Stimulated activated effector memory CD8-positive, alpha-beta T cell treated with anti-CD3 and anti-CD28 coated beads, Interleukin-12 subunit alpha, Interleukin-12 subunit beta, amount 100 ng/mL, for 72 hours (primary cell): ENCODE measurements at regions not wholly inside any gene's neighbourhood (a gene's known extent, or its start where the extent isn't known, plus 50 kb on each side); places are given as distances from the start of the nearest gene placed in this dataset.

ENCODE experiments used
- ATAC-seq: fragments of 150-1000 bp; cut with Tn5 transposase; 2 replicates; pipeline ENCODE4 v1.10.0; 2021
- DNase-seq, 2 donors: peaks; one replicate each; pipeline ENCODE4 v3.0.0; 2021 to 2022; ENCODE audit warnings: low spot score in 2 of 2
- H3K27ac Mint-ChIP-seq: one replicate; pipeline ENCODE4 v1.8.0; 2022; ENCODE audit warnings: mild to moderate bottlenecking, mixed read lengths
- H3K36me3 Mint-ChIP-seq: one replicate; pipeline ENCODE4 v1.8.0; 2022; ENCODE audit warnings: mild to moderate bottlenecking, mixed read lengths
- H3K4me1 Mint-ChIP-seq: one replicate; pipeline ENCODE4 v1.8.0; 2022; ENCODE audit warnings: mixed read lengths
- H3K4me3 Mint-ChIP-seq: one replicate; pipeline ENCODE4 v1.8.0; 2022; ENCODE audit warnings: mild to moderate bottlenecking, mixed read lengths
- H3K9me3 Mint-ChIP-seq: one replicate; pipeline ENCODE4 v1.8.0; 2022; ENCODE audit warnings: mixed read lengths

- Mint-ChIP-seq H3K27ac (no peak overlapping the region), H3K36me3 (no peaks in the 10 kb centered on the region), H3K9me3 (no peaks in the 10 kb centered on the region), H3K4me1 (no peaks in the 10 kb centered on the region), H3K4me3 (no peak overlapping the region)
- no peak for ATAC-seq
- no peak for DNase-seq
Measured at GRCh38 chrX:10726647-10727046, 106.3 kb upstream of the MID1 start.

DNA sequence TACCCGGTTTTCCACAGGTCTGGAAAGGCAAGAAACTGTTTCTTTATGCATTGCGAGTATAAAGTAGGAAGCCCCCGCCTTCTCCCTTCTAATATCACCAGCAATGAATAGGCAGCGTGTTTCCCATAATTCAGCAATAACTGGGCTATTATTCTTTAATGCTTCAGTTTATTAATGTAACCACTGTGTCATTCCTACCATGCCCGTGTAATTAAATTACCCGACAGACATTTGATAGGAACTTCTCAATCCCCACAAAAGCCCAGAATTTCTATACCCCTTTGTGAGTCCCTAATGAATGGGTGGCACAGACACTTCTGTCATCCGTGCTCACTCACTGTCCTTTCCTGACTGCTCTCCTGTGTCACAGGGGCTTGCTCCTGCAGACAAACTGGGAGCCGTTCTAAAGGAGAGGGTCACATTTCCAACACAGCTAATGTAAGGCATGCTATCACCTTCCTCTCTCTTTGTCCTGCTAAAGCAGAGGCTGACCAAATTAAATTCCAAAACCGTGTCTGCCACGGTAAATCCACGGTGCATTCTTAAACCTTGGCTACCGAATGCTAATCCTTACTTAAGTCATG is 108.5 kb upstream of the MID1 start:
- H3K9me3 Mint-ChIP-seq, result no peaks in the 10 kb centered on the region
- no peak overlapping the region for H3K27ac Mint-ChIP-seq
- no peaks in the 10 kb centered on the region for H3K36me3 Mint-ChIP-seq
- no peaks in the 10 kb centered on the region for H3K4me1 Mint-ChIP-seq
- no peak for ATAC-seq
- no peak overlapping the region for H3K4me3 Mint-ChIP-seq
- no peak for DNase-seq

- Mint-ChIP-seq H3K4me1 (no peaks in the 10 kb centered on the region), H3K36me3 (no peaks in the 10 kb centered on the region), H3K4me3 (no peak overlapping the region), H3K9me3 (no peaks in the 10 kb centered on the region), H3K27ac (no peak overlapping the region)
- DNase-seq, result no peak
- no peak for ATAC-seq
Measured at GRCh38 chrX:10739426-10739825, 119.0 kb upstream of the MID1 start.

DNA sequence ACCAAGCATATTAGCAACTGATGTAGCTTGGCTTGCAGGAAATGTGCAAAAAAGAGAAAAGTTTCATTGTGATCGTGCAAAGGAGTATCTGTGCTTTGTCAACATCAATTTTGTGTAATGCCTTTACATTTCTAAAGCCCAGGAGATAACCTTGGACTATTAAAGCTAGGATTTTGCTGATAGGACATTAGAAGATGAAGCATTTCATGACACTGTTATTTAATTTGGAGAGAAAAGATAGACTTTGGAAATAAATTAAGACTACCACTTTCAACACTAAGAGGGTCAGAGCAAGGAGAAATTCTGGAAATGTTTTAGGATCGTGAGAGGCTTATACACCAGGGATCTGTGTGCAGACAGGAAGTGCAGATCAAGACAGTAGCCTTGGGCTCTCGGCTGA is 120.6 kb upstream of the MID1 start:
- no peak overlapping the region for H3K4me3 Mint-ChIP-seq
- peaks cover 6% of the 10 kb centered on the region for H3K9me3 Mint-ChIP-seq
- H3K36me3 Mint-ChIP-seq, result no peaks in the 10 kb centered on the region
- no peak overlapping the region for H3K27ac Mint-ChIP-seq
- no peaks in the 10 kb centered on the region for H3K4me1 Mint-ChIP-seq
- ATAC-seq, result no peak
- no peak for DNase-seq

- Mint-ChIP-seq H3K36me3 (no peaks in the 10 kb centered on the region), H3K9me3 (peaks cover 6% of the 10 kb centered on the region), H3K4me3 (no peak overlapping the region), H3K4me1 (no peaks in the 10 kb centered on the region), H3K27ac (no peak overlapping the region)
- ATAC-seq (no peak), DNase-seq (no peak)
Measured at GRCh38 chrX:10741550-10741949, 121.2 kb upstream of the MID1 start.

- ATAC-seq, result no peak
- no peak overlapping the region for H3K27ac Mint-ChIP-seq
- DNase-seq, result no peak
- no peaks in the 10 kb centered on the region for H3K36me3 Mint-ChIP-seq
- H3K9me3 Mint-ChIP-seq, result peaks cover 6% of the 10 kb centered on the region
- no peak overlapping the region for H3K4me3 Mint-ChIP-seq
- no peaks in the 10 kb centered on the region for H3K4me1 Mint-ChIP-seq
Measured at GRCh38 chrX:10743476-10743875, 123.1 kb upstream of the MID1 start.

GRCh38 chrX:10744007-10744406 is 123.6 kb upstream of the MID1 start:
- Mint-ChIP-seq H3K4me1 (no peaks in the 10 kb centered on the region), H3K27ac (no peak overlapping the region), H3K9me3 (peaks cover 6% of the 10 kb centered on the region), H3K4me3 (no peak overlapping the region), H3K36me3 (no peaks in the 10 kb centered on the region)
- DNase-seq (no peak), ATAC-seq (no peak)

- DNase-seq (no peak), ATAC-seq (no peak)
- peaks cover 9% of the 10 kb centered on the region for H3K9me3 Mint-ChIP-seq
- H3K36me3 Mint-ChIP-seq, result no peaks in the 10 kb centered on the region
- no peak overlapping the region for H3K27ac Mint-ChIP-seq
- H3K4me3 Mint-ChIP-seq, result no peak overlapping the region
- no peaks in the 10 kb centered on the region for H3K4me1 Mint-ChIP-seq
Measured at GRCh38 chrX:10747975-10748374, 127.6 kb upstream of the MID1 start.

DNA sequence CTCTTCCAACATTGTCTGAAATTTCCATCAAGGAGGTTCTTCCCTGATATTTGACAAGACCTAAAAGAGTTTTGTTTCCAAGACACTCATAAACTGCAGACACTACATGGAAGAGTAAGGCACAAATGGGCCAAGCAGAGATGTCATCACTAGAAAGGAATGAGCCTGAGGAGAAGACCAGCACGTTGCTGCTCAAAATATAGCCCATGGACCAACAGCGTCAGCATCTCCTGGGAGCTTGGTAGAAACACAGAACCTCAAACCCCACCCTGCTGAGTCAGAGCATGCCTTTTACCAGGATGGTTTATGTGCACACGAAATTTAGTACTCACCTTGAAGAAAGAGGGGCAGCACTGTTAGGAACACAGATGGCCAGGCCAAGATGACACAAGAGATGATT is 128.7 kb upstream of the MID1 start:
- no peak overlapping the region for H3K27ac Mint-ChIP-seq

DNA sequence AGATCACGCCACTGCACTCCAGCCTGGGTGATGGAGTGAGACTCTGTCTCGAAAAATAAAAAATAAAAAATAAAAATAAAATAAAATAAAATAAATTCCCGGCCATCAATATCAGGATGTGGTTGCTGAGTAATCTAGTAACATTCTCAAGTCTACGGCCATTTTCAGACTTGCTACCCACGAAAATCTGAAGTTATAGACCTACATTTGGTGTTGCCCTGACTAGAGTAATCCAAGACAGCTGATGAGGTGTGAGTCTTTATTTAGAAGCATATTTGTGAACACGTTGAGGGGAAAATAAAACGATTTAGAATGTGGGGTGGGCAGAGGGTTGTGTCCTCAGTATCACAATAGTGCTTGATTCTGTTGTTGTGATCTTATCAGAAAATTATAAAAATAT is 130.2 kb upstream of the MID1 start:
- H3K27ac Mint-ChIP-seq, result no peak overlapping the region
- no peaks in the 10 kb centered on the region for H3K36me3 Mint-ChIP-seq
- peaks cover 7% of the 10 kb centered on the region for H3K9me3 Mint-ChIP-seq
- no peak for ATAC-seq
- H3K4me1 Mint-ChIP-seq, result no peaks in the 10 kb centered on the region
- no peak for DNase-seq
- H3K4me3 Mint-ChIP-seq, result no peak overlapping the region

More for the DNA sequence above, 128.7 kb upstream of the MID1 start:
- DNase-seq (no peak), ATAC-seq (no peak)
- no peaks in the 10 kb centered on the region for H3K36me3 Mint-ChIP-seq
- H3K4me3 Mint-ChIP-seq, result no peak overlapping the region
- no peaks in the 10 kb centered on the region for H3K4me1 Mint-ChIP-seq
- H3K9me3 Mint-ChIP-seq, result peaks cover 9% of the 10 kb centered on the region

DNA sequence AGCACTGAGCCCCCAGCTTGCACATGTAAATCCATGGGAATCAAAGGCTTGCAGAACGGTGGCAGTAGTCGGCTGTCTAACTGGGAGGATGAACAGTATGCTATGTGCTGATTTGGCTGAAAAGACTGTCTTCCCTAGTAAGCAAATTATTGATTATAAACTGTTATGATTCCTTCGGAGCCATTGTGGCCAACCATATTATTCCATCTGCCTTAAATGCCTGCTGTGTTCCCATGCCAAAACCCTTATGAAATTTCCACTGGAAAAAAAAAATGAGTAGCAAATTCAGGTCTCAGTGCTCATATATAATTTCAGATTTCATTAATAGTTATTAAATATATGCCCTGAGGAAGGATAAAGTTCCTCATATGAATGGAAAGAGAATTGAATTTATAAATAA is 132.7 kb upstream of the MID1 start:
- no peaks in the 10 kb centered on the region for H3K4me1 Mint-ChIP-seq
- H3K36me3 Mint-ChIP-seq, result no peaks in the 10 kb centered on the region
- ATAC-seq (no peak), DNase-seq (no peak)
- H3K4me3 Mint-ChIP-seq, result no peak overlapping the region
- H3K27ac Mint-ChIP-seq, result no peak overlapping the region
- peaks cover 3% of the 10 kb centered on the region for H3K9me3 Mint-ChIP-seq

- H3K4me1 Mint-ChIP-seq, result no peaks in the 10 kb centered on the region
- DNase-seq, result no peak
- H3K4me3 Mint-ChIP-seq, result no peak overlapping the region
- H3K27ac Mint-ChIP-seq, result no peak overlapping the region
- no peak for ATAC-seq
- H3K9me3 Mint-ChIP-seq, result peaks cover 3% of the 10 kb centered on the region
- H3K36me3 Mint-ChIP-seq, result no peaks in the 10 kb centered on the region
Measured at GRCh38 chrX:10754445-10754844, 134.1 kb upstream of the MID1 start.

DNA sequence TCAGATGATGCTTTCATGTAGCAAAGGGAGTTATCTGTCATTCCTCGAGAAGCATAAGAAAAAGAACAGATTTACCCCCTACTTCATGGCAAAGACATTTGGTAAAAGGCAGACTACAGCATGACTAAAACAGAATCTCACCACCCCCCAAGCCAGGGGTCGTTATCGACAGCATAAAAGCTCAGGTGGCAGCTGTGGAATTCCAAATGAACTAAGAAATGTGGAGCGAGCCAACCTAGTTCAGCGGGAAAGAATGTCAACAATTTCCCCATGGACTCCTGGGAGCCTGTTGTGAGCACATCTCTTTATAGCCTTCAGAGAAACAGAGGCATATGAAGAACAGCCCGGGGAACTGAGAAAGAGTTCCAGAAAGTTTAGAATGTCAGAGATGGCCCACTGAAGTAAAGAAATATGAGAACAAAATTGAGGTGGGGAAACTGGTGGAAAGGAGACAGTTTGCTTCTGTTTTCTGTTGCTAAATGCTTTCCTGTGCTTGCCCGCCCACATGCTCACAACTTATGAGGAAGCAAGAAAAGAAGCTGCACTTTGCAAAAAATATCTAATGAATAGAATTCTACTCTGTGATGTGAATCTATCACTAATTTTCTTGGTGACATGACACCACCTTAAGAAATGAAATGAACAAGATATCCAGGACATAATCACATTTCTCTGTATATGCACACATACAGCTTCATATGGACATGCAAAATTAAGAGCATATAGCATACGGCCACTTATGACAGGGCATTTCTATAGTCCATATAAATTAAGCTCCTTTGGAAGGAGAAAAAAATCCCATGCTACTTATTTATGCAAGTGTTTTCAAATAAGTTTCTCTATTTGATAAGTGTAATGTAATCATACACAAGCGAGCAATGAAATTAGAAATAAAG is 135.3 kb upstream of the MID1 start:
- ATAC-seq, result no peak
- Mint-ChIP-seq H3K27ac (no peak overlapping the region), H3K36me3 (no peaks in the 10 kb centered on the region), H3K4me3 (no peak overlapping the region), H3K4me1 (no peaks in the 10 kb centered on the region), H3K9me3 (peaks cover 3% of the 10 kb centered on the region)
- no peak for DNase-seq

- no peak overlapping the region for H3K4me3 Mint-ChIP-seq
- ATAC-seq (no peak), DNase-seq (no peak)
- H3K36me3 Mint-ChIP-seq, result no peaks in the 10 kb centered on the region
- H3K9me3 Mint-ChIP-seq, result peaks cover 3% of the 10 kb centered on the region
- H3K4me1 Mint-ChIP-seq, result no peaks in the 10 kb centered on the region
- H3K27ac Mint-ChIP-seq, result no peak overlapping the region
Measured at GRCh38 chrX:10756441-10756840, 136.1 kb upstream of the MID1 start.

GRCh38 chrX:10759141-10759799 is 138.9 kb upstream of the MID1 start:
- Mint-ChIP-seq H3K36me3 (no peaks in the 10 kb centered on the region), H3K9me3 (no peaks in the 10 kb centered on the region), H3K4me1 (no peaks in the 10 kb centered on the region), H3K4me3 (no peak overlapping the region), H3K27ac (no peak overlapping the region)
- ATAC-seq (no peak), DNase-seq (no peak)

GRCh38 chrX:10761447-10761846 is 141.1 kb upstream of the MID1 start:
- H3K4me3 Mint-ChIP-seq, result no peak overlapping the region
- H3K9me3 Mint-ChIP-seq, result no peaks in the 10 kb centered on the region
- no peak for DNase-seq
- no peak for ATAC-seq
- H3K36me3 Mint-ChIP-seq, result no peaks in the 10 kb centered on the region
- no peaks in the 10 kb centered on the region for H3K4me1 Mint-ChIP-seq
- no peak overlapping the region for H3K27ac Mint-ChIP-seq
